ENCODE measurements at regions not wholly inside any gene's neighbourhood (a gene's known extent, or its start where the extent isn't known, plus 50 kb on each side); places are given as distances from the start of the nearest gene placed in this dataset.

GRCh38 chr6:113401231-113401630 lies 455.9 kb upstream of the MARCKS start:
- TF ChIP-seq CTCF (IDR thresholded peaks at IDR 0.05) (no peak), POLR2A (IDR thresholded peaks at IDR 0.05) (no peak)

Data from esophagus squamous epithelium (tissue), 4 donors.